ENCODE measurements at regions not wholly inside any gene's neighbourhood (a gene's known extent, or its start where the extent isn't known, plus 50 kb on each side); places are given as distances from the start of the nearest gene placed in this dataset.

DNA sequence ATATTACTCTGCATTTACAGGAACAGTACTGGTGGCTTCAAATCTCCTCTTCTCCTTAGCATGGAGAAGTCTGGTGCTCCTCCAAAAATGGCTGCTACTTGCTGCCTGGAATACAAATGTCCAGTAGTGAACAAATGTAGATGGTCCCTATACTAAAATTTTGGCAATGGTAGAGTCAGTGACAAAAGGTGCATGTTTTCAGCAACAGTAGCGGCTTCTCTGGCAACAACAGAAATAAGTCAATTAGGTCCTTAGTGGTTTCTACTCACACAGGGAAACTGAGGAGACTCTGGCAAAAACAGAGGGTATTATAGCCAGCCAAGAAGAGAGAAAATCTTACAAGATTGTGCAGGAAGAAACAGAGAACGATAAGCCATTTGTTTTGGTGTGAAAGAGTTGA is 1368.4 kb upstream of the ADGRL3 start:
- no peak overlapping the region for H3K4me3 ChIP-seq
- H3K27me3 ChIP-seq = no peaks in the 10 kb centered on the region
- TF ChIP-seq CTCF (IDR thresholded peaks at IDR 0.05) (no peak), POLR2A (IDR thresholded peaks at IDR 0.05) (no peak)
- no peak for DNase-seq
- H3K9me3 ChIP-seq (replicated peaks in 1 of 3) = no peaks in the 10 kb centered on the region
- H3K36me3 ChIP-seq (replicated peaks in 1 of 2) = no peaks in the 10 kb centered on the region
- intact Hi-C loops (cut with DNase I) = no loop called here
- WGBS, 4 donors = 67 to 100% (median 76%) methylated on average over 1 to 2 of the region's 2 CpGs
- no peaks in the 10 kb centered on the region for H3K4me1 ChIP-seq (replicated peaks in 1 of 2)
- no peak overlapping the region for H3K27ac ChIP-seq

DNA sequence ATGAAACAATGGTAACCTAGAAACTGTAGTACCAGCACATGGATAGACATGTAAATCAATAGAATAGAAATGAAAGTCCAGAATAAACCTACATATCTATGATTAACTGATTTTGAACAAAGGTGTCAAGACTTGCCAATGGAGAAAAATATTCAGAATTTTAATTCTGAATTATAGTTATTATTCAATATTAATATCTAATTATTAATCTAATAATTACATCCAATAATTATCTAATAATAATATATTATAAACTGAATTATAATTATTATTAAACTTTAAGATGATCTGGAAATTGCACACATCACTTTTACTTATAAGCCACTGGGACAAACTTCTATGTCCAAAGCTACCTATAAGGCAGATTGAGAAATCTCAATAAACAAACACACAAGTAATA is 1365.2 kb upstream of the ADGRL3 start:
- no peaks in the 10 kb centered on the region for H3K9me3 ChIP-seq (replicated peaks in 1 of 3)
- intact Hi-C loops (cut with DNase I) = no loop called here

GRCh38 chr4:59837751-59838150 is 1362.4 kb upstream of the ADGRL3 start:
- DNase-seq = no peak
- intact Hi-C loops (cut with DNase I) = no loop called here
- Histone ChIP-seq H3K27ac (no peak overlapping the region), H3K9me3 (replicated peaks in 1 of 3) (no peaks in the 10 kb centered on the region), H3K4me3 (no peak overlapping the region), H3K27me3 (no peaks in the 10 kb centered on the region), H3K4me1 (replicated peaks in 1 of 2) (no peaks in the 10 kb centered on the region), H3K36me3 (replicated peaks in 1 of 2) (no peaks in the 10 kb centered on the region)
- no peak for TF ChIP-seq POLR2A (IDR thresholded peaks at IDR 0.05)
- no peak for TF ChIP-seq CTCF (IDR thresholded peaks at IDR 0.05)
- 75 to 83% (median 76%) methylated on average over 1 of the region's 1 CpG for WGBS, 4 donors

More for the DNA sequence above, 1365.2 kb upstream of the ADGRL3 start:
- no peaks in the 10 kb centered on the region for H3K4me1 ChIP-seq (replicated peaks in 1 of 2)
- no peak overlapping the region for H3K27ac ChIP-seq
- H3K36me3 ChIP-seq (replicated peaks in 1 of 2) = no peaks in the 10 kb centered on the region
- no peak for DNase-seq
- no peak for TF ChIP-seq CTCF (IDR thresholded peaks at IDR 0.05)
- no peak for TF ChIP-seq POLR2A (IDR thresholded peaks at IDR 0.05)
- no peaks in the 10 kb centered on the region for H3K27me3 ChIP-seq
- no peak overlapping the region for H3K4me3 ChIP-seq

DNA sequence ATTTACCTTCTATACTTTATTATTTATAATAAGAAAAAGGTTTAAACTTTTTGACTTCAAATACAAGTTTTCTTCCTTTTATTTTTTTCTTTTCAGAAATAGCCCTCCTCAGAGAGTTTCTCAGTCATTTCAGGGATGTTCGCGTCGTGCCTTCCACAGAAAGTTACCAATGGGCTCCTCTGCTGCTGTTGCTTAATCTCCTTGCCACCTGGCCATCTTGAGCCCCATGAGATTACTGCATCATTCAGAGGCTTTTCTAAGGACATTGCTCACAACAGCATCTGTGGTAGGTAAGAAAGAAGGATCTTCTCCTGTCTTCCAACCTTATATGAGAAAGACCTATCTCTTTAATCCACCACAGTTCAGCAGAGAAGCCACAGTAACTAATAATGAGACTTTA is 1361.9 kb upstream of the ADGRL3 start:
- H3K9me3 ChIP-seq (replicated peaks in 1 of 3) = no peaks in the 10 kb centered on the region
- H3K4me3 ChIP-seq = no peak overlapping the region
- no peak overlapping the region for H3K27ac ChIP-seq
- TF ChIP-seq POLR2A (IDR thresholded peaks at IDR 0.05) (no peak), CTCF (IDR thresholded peaks at IDR 0.05) (no peak)
- H3K4me1 ChIP-seq (replicated peaks in 1 of 2) = no peaks in the 10 kb centered on the region
- H3K27me3 ChIP-seq = no peaks in the 10 kb centered on the region
- no peaks in the 10 kb centered on the region for H3K36me3 ChIP-seq (replicated peaks in 1 of 2)
- WGBS, 4 donors = 89 to 94% (median 91%) methylated on average over 3 of the region's 3 CpGs
- intact Hi-C loops (cut with DNase I) = no loop called here
- DNase-seq = no peak
